SK-N-SH (cell line): ENCODE measurements at regions not wholly inside any gene's neighbourhood (a gene's known extent, or its start where the extent isn't known, plus 50 kb on each side); places are given as distances from the start of the nearest gene placed in this dataset.

Experiments used
- CTCF ChIA-PET: fragments of 300-600, 350-600 bp; formaldehyde crosslinking; extraction: SDS; loops from one replicate; lab custom pipeline; 2021; lab: Yijun Ruan, JAX
- POLR2A ChIA-PET: fragments of 350-600 bp; sonication (Branson Sonifier 250); formaldehyde crosslinking; extraction: SDS; loops from one replicate; lab custom pipeline; 2020; ENCODE audit warnings: antibody characterized with exemption, inconsistent platforms; lab: Yijun Ruan, JAX
- DNase-seq: peaks from one replicate; pipeline ENCODE4 v3.0.0; 2012
- H2AFZ ChIP-seq: fragments of 200-600 bp; sonication (generic); 2 replicates; pipeline ENCODE4 v1.8.1; 2016; ENCODE audit warnings: antibody characterized with exemption, mild to moderate bottlenecking, low read depth
- H3F3A ChIP-seq: fragments of 200-600 bp; sonication (generic); replicated peaks from 2 replicates; pipeline ENCODE3; 2016; ENCODE audit warnings: antibody characterized with exemption, mild to moderate bottlenecking; ENCODE audit not compliant: insufficient read depth
- H3K27ac ChIP-seq, 2 experiments: fragments of 200-500 bp in 1 of 2; fragments of 200-600 bp in 1 of 2; sonication (Bioruptor generic) in 1 of 2; sonication (generic), shearing (Covaris generic) in 1 of 2; 2 replicates each; pipeline versions ENCODE4 v1.5.1 to v1.6.1; 2014 to 2016; ENCODE audit warnings: low read depth in 2 of 2, inconsistent platforms in 1 of 2, low read length in 1 of 2, mild to moderate bottlenecking in 1 of 2, mixed read lengths in 1 of 2
- H3K27me3 ChIP-seq: fragments of 200-600 bp; sonication (generic), shearing (Covaris generic); 2 replicates; pipeline ENCODE4 v1.6.1; 2016; ENCODE audit warnings: mixed run types; ENCODE audit not compliant: insufficient read depth
- H3K36me3 ChIP-seq, 2 experiments: fragments of 200-500 bp in 1 of 2; fragments of 200-600 bp in 1 of 2; sonication (Bioruptor generic) in 1 of 2; sonication (generic) in 1 of 2; replicated peaks in 1 of 2; 2 replicates each; pipeline versions ENCODE3 to v1.5.1; 2014 to 2016; ENCODE audit warnings: low read length in 1 of 2, mild to moderate bottlenecking in 1 of 2; ENCODE audit not compliant: insufficient read depth in 2 of 2, control insufficient read depth in 1 of 2
- H3K4me1 ChIP-seq, 2 experiments: fragments of 200-500 bp in 1 of 2; fragments of 200-600 bp in 1 of 2; sonication (Bioruptor generic) in 1 of 2; sonication (generic), shearing (Covaris generic) in 1 of 2; 2 replicates each; pipeline versions ENCODE4 v1.5.1 to v1.6.1; 2014 to 2016; ENCODE audit warnings: low read depth in 1 of 2, low read length in 1 of 2, mixed run types in 1 of 2; ENCODE audit not compliant: insufficient read depth in 2 of 2, control insufficient read depth in 1 of 2
- H3K4me2 ChIP-seq: fragments of 200-600 bp; sonication (generic), shearing (Covaris generic); 2 replicates; pipeline ENCODE4 v1.6.1; 2017; ENCODE audit warnings: mixed run types
- H3K4me3 ChIP-seq, 2 experiments: fragments of 200-500 bp in 1 of 2; fragments of 200-600 bp in 1 of 2; sonication (Bioruptor generic) in 1 of 2; sonication (generic), shearing (Covaris generic) in 1 of 2; 2 replicates each; pipeline versions ENCODE4 v1.5.1 to v1.8.1; 2014 to 2016; ENCODE audit warnings: low read depth in 2 of 2, inconsistent platforms in 1 of 2, low read length in 1 of 2, mild to moderate bottlenecking in 1 of 2, mixed read lengths in 1 of 2, moderate library complexity in 1 of 2
- H3K79me2 ChIP-seq: fragments of 200-600 bp; sonication (generic); 2 replicates; pipeline ENCODE4 v1.8.1; 2017; ENCODE audit warnings: mild to moderate bottlenecking; ENCODE audit not compliant: insufficient read depth
- H3K9ac ChIP-seq: fragments of 200-600 bp; sonication (generic); 2 replicates; pipeline ENCODE4 v1.6.1; 2017; ENCODE audit warnings: mixed run types
- H3K9me2 ChIP-seq: fragments of 200-600 bp; sonication (generic); 2 replicates; pipeline ENCODE4 v1.6.1; 2017; ENCODE audit warnings: mixed run types
- H3K9me3 ChIP-seq: fragments of 200-600 bp; sonication (generic); 2 replicates; pipeline ENCODE4 v1.6.1; 2017; ENCODE audit warnings: mixed run types, mild to moderate bottlenecking, moderate library complexity
- H4K20me1 ChIP-seq: fragments of 200-600 bp; sonication (generic); 2 replicates; pipeline ENCODE4 v1.6.1; 2017; ENCODE audit warnings: mild to moderate bottlenecking, mixed run types; ENCODE audit not compliant: insufficient read depth
- ELF1 ChIP-seq: IDR thresholded peaks from 2 replicates; pipeline ENCODE4 v1.4.0; 2012
- EZH2phosphoT487 ChIP-seq: fragments of 200-600 bp; sonication (generic); IDR thresholded peaks from 2 replicates; pipeline ENCODE4 v1.6.1; 2017; ENCODE audit warnings: low read depth, mixed run types, mild to moderate bottlenecking, antibody characterized with exemption, moderate library complexity, borderline replicate concordance
- FOSL2 ChIP-seq: IDR thresholded peaks from 2 replicates; pipeline ENCODE4 v1.4.0; 2012; ENCODE audit warnings: low read depth, mild to moderate bottlenecking, moderate library complexity, borderline replicate concordance
- FOXJ3 ChIP-seq: sonication (generic); formaldehyde crosslinking; IDR thresholded peaks from 2 replicates; pipeline ENCODE4 v1.5.1; 2020; ENCODE audit warnings: mild to moderate bottlenecking, missing genetic modification reagents
- JUND ChIP-seq: IDR thresholded peaks from 2 replicates; pipeline ENCODE4 v1.4.0; 2012
- MXI1 ChIP-seq: IDR thresholded peaks from 2 replicates; pipeline ENCODE4 v1.6.1; 2012; ENCODE audit warnings: mild to moderate bottlenecking, low read depth, low read length, improper control_type of control experiment
- RFX5 ChIP-seq: IDR thresholded peaks from 2 replicates; pipeline ENCODE4 v1.6.1; 2012; ENCODE audit warnings: mild to moderate bottlenecking, improper control_type of control experiment, low read length
- RXRA ChIP-seq: IDR thresholded peaks from 2 replicates; pipeline ENCODE4 v1.4.0; 2012; ENCODE audit warnings: low read depth, mild to moderate bottlenecking, borderline replicate concordance
- TEAD4 ChIP-seq: IDR thresholded peaks from 2 replicates; pipeline ENCODE4 v1.4.0; 2012; ENCODE audit warnings: mild to moderate bottlenecking, borderline replicate concordance; ENCODE audit not compliant: insufficient read depth
- YY1 ChIP-seq: IDR thresholded peaks from 2 replicates; pipeline ENCODE4 v1.4.0; 2012; ENCODE audit warnings: low read depth, mild to moderate bottlenecking
- WGBS: methylation state at CpG from one replicate; pipeline ENCODE4 v1.1.6; 2017; ENCODE audit warnings: low lambda C conversion rate; 5-methylcytosine and 5-hydroxymethylcytosine counted together
- TF ChIP-seq, protein P1 (sequence below): IDR thresholded peaks from 2 replicates; pipeline ENCODE4 v1.4.0; 2012; ENCODE audit warnings: low read depth, borderline replicate concordance
- TF ChIP-seq, protein P2 (sequence below): fragments of 150-350 bp; IDR thresholded peaks from 2 replicates; pipeline ENCODE4 v1.6.1; 2016; ENCODE audit warnings: mild to moderate bottlenecking, low read depth, low read length
- TF ChIP-seq, protein P3 (sequence below): IDR thresholded peaks from 2 replicates; pipeline ENCODE4 v1.6.1; 2012; ENCODE audit warnings: mild to moderate bottlenecking, low read depth, low read length, moderate library complexity
- TF ChIP-seq, protein P4 (sequence below): IDR thresholded peaks from 2 replicates; pipeline ENCODE4; 2012
- TF ChIP-seq, protein P5 (sequence below): fragments of 200-600 bp; sonication (generic); IDR thresholded peaks from 2 replicates; pipeline ENCODE4 v1.6.1; 2017; ENCODE audit warnings: antibody characterized with exemption, mild to moderate bottlenecking, moderate library complexity

DNA sequence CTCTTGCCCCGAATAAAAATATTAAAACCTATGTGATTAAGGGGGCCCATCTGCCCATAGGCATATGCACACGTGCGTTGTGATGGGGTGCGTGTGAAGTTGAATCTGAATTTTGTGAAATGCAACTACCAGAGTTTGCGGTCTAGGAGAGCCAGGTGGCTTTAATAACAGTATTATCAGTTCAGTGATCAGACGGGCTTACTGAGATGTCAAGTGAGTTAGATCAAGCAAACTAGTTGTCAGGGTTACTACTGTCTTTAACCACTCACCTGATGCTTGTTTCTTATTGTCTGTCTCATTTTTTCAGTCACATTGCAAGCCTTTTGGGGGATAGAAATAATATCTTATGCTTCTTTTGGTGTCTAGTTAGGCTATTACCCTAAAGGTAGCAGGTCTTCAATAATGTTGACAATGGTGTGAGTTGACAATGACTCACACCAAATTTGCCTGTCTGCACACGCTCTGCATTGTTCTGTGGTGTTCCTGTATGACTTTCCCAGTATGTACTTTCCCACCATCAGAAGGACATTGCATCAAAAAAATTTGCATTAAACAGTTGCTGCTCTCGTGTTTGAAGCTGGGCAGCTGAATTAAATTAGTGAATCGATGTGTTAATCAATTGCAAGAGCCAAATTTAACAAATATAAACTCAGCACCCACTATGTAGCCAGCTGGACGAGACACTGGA is 103.1 kb upstream of the NAA20 start:
- no peak for DNase-seq
- TF ChIP-seq RFX5 (no peak), YY1 (no peak), MXI1 (no peak), JUND (no peak), ELF1 (no peak), FOXJ3 (CRISPR knock-in tag) (no peak), EZH2phosphoT487 (no peak), RXRA (no peak), TEAD4 (no peak), FOSL2 (no peak; the same call in 1 of the 2 replicates)
- TF ChIP-seq, protein P1, sequence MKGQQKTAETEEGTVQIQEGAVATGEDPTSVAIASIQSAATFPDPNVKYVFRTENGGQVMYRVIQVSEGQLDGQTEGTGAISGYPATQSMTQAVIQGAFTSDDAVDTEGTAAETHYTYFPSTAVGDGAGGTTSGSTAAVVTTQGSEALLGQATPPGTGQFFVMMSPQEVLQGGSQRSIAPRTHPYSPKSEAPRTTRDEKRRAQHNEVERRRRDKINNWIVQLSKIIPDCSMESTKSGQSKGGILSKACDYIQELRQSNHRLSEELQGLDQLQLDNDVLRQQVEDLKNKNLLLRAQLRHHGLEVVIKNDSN = no peak
- TF ChIP-seq, protein P2, sequence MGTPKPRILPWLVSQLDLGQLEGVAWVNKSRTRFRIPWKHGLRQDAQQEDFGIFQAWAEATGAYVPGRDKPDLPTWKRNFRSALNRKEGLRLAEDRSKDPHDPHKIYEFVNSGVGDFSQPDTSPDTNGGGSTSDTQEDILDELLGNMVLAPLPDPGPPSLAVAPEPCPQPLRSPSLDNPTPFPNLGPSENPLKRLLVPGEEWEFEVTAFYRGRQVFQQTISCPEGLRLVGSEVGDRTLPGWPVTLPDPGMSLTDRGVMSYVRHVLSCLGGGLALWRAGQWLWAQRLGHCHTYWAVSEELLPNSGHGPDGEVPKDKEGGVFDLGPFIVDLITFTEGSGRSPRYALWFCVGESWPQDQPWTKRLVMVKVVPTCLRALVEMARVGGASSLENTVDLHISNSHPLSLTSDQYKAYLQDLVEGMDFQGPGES = no peak
- TF ChIP-seq, protein P3, sequence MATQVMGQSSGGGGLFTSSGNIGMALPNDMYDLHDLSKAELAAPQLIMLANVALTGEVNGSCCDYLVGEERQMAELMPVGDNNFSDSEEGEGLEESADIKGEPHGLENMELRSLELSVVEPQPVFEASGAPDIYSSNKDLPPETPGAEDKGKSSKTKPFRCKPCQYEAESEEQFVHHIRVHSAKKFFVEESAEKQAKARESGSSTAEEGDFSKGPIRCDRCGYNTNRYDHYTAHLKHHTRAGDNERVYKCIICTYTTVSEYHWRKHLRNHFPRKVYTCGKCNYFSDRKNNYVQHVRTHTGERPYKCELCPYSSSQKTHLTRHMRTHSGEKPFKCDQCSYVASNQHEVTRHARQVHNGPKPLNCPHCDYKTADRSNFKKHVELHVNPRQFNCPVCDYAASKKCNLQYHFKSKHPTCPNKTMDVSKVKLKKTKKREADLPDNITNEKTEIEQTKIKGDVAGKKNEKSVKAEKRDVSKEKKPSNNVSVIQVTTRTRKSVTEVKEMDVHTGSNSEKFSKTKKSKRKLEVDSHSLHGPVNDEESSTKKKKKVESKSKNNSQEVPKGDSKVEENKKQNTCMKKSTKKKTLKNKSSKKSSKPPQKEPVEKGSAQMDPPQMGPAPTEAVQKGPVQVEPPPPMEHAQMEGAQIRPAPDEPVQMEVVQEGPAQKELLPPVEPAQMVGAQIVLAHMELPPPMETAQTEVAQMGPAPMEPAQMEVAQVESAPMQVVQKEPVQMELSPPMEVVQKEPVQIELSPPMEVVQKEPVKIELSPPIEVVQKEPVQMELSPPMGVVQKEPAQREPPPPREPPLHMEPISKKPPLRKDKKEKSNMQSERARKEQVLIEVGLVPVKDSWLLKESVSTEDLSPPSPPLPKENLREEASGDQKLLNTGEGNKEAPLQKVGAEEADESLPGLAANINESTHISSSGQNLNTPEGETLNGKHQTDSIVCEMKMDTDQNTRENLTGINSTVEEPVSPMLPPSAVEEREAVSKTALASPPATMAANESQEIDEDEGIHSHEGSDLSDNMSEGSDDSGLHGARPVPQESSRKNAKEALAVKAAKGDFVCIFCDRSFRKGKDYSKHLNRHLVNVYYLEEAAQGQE = no peak
- TF ChIP-seq, protein P4, sequence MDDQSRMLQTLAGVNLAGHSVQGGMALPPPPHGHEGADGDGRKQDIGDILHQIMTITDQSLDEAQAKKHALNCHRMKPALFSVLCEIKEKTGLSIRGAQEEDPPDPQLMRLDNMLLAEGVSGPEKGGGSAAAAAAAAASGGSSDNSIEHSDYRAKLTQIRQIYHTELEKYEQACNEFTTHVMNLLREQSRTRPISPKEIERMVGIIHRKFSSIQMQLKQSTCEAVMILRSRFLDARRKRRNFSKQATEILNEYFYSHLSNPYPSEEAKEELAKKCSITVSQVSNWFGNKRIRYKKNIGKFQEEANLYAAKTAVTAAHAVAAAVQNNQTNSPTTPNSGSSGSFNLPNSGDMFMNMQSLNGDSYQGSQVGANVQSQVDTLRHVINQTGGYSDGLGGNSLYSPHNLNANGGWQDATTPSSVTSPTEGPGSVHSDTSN = no peak
- TF ChIP-seq, protein P5, sequence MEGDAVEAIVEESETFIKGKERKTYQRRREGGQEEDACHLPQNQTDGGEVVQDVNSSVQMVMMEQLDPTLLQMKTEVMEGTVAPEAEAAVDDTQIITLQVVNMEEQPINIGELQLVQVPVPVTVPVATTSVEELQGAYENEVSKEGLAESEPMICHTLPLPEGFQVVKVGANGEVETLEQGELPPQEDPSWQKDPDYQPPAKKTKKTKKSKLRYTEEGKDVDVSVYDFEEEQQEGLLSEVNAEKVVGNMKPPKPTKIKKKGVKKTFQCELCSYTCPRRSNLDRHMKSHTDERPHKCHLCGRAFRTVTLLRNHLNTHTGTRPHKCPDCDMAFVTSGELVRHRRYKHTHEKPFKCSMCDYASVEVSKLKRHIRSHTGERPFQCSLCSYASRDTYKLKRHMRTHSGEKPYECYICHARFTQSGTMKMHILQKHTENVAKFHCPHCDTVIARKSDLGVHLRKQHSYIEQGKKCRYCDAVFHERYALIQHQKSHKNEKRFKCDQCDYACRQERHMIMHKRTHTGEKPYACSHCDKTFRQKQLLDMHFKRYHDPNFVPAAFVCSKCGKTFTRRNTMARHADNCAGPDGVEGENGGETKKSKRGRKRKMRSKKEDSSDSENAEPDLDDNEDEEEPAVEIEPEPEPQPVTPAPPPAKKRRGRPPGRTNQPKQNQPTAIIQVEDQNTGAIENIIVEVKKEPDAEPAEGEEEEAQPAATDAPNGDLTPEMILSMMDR = no peak

More for the DNA sequence above, 103.1 kb upstream of the NAA20 start:
- Histone ChIP-seq H3K4me1 (peaks cover 0 to 7% of the 10 kb centered on the region in 2 experiments; a peak in 1 of 4 replicates), H3K4me3 (no peak overlapping the region), H3K9me2 (no peaks in the 10 kb centered on the region), H3K27ac (no peak overlapping the region), H3F3A (no peaks in the 10 kb centered on the region), H3K9me3 (no peaks in the 10 kb centered on the region), H2AFZ (no peak overlapping the region), H3K27me3 (no peaks in the 10 kb centered on the region), H3K9ac (no peak overlapping the region), H4K20me1 (no peaks in the 10 kb centered on the region), H3K36me3 (no peaks in the 10 kb centered on the region), H3K79me2 (no peaks in the 10 kb centered on the region), H3K4me2 (no peak overlapping the region)
- CTCF ChIA-PET = no interaction called here
- POLR2A ChIA-PET = no interaction called here
- WGBS = 76% methylated on average over 10 of the region's 10 CpGs
